ENCODE measurements at regions not wholly inside any gene's neighbourhood (a gene's known extent, or its start where the extent isn't known, plus 50 kb on each side); places are given as distances from the start of the nearest gene placed in this dataset.

DNA sequence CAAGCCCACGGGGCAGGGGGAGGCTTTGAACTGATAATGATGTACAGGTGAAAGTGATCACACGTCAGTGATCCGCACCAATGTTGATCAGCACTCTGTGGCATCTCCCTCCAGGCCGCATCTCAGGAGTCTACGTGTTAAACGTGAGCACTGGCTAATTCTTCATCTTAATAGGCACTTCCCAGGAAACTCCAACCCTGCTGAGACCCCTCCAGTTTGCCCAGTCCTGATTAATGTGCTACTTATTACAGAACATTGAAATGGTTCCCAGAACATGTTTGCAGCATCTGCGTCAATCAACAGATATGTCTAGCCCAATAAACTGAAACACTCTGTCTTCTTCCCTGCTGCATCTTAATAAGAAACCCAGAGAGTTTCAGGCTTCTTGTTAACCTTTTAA, 298.4 kb downstream of the DEPDC1B start:
- in situ Hi-C loops (cut with MboI; ENCODE audit: low sequenced_read_pairs), result no loop called here
- ATAC-seq (ENCODE audit: low read depth) (no peak), DNase-seq (no peak)
- Histone ChIP-seq H3K23ac (ENCODE audit: low read depth, low read length) (no peak overlapping the region), H4K8ac (ENCODE audit: low read depth in 2 of 2, low read length in 2 of 2) (no peak overlapping the region), H4K91ac (ENCODE audit: insufficient read depth, low read depth, low read length) (no peak overlapping the region), H3K9me3 (ENCODE audit: control insufficient read depth, insufficient read depth, low read length) (no peaks in the 10 kb centered on the region), H3K9me1 (ENCODE audit: insufficient read depth, low read length) (no peaks in the 10 kb centered on the region), H4K20me1 (ENCODE audit: insufficient read depth, low read length) (no peaks in the 10 kb centered on the region), H2AK5ac (ENCODE audit: low read depth, low read length) (no peak overlapping the region), H3K36me3 (ENCODE audit: control insufficient read depth, insufficient read depth, low read length) (no peaks in the 10 kb centered on the region), H3K4ac (ENCODE audit: low read depth, low read length) (no peak overlapping the region), H2AFZ (replicated peaks; ENCODE audit: low read length, poor library complexity) (no peak overlapping the region), H3K4me1 (ENCODE audit: control insufficient read depth, insufficient read depth, low read length) (no peaks in the 10 kb centered on the region), H2BK20ac (ENCODE audit: low read depth, low read length) (no peak overlapping the region), H2AK9ac (replicated peaks; ENCODE audit: low read depth, low read length, poor library complexity) (no peak overlapping the region), H2BK15ac (ENCODE audit: low read depth, low read length) (no peak overlapping the region), H3K27me3 (ENCODE audit: control insufficient read depth, insufficient read depth, low read length) (no peaks in the 10 kb centered on the region), H3K4me3 (ENCODE audit: insufficient read depth, low read depth, low read length) (no peak overlapping the region), H3K14ac (replicated peaks; ENCODE audit: low read depth, low read length) (no peak overlapping the region), H3K18ac (ENCODE audit: low read depth, low read length) (no peak overlapping the region), H3K56ac (ENCODE audit: extremely low read depth, insufficient read depth, low read length) (no peak overlapping the region), H3K9ac (ENCODE audit: low read depth, low read length) (no peak overlapping the region), H3K27ac (ENCODE audit: insufficient read depth, low read length) (no peak overlapping the region), H3K79me1 (ENCODE audit: low read depth in 1 of 2, low read length in 2 of 2) (no peaks in the 10 kb centered on the region), H2BK120ac (ENCODE audit: low read depth, low read length) (no peak overlapping the region), H2BK5ac (ENCODE audit: low read depth, low read length, poor library complexity, severe bottlenecking) (no peak overlapping the region), H3K4me2 (ENCODE audit: low read depth, low read length) (no peak overlapping the region), H4K5ac (ENCODE audit: low read depth, low read length) (no peak overlapping the region)
- ChIA-PET CTCF (no interaction called here), POLR2A (ENCODE audit: unreplicated experiment) (no interaction called here)
- intact Hi-C loops (cut with micrococcal nuclease), result no loop called here
- no TSS peak for BruUV-seq (replicated peaks)
- dilution Hi-C loops (cut with HindIII; ENCODE audit: low sequenced_read_pairs, unreplicated experiment), result no loop called here
- no CpG with 5 or more reads among the region's 7 CpGs for WGBS, 2 experiments (ENCODE audit: extremely low coverage in 2 of 2, insufficient read length in 1 of 2)
- TF ChIP-seq RCOR1 (IDR thresholded peaks at IDR 0.05; ENCODE audit: insufficient replicate concordance, low read length) (no peak), CHD1 (IDR thresholded peaks at IDR 0.05; ENCODE audit: low read depth, low read length) (no peak)
